ENCODE measurements at regions not wholly inside any gene's neighbourhood (a gene's known extent, or its start where the extent isn't known, plus 50 kb on each side); places are given as distances from the start of the nearest gene placed in this dataset.

GRCh38 chr2:215880970-215881369 is 132.4 kb downstream of the MREG start:
- no peak for TF ChIP-seq CTCF (IDR thresholded peaks at IDR 0.05)
- no peak for TF ChIP-seq POLR2A (IDR thresholded peaks at IDR 0.05)
